RCC 7860 (cell line): ENCODE measurements at regions not wholly inside any gene's neighbourhood (a gene's known extent, or its start where the extent isn't known, plus 50 kb on each side); places are given as distances from the start of the nearest gene placed in this dataset.
A peak's percentile ranks its signal among the peaks of the same experiment; 100 is the strongest.
"Not testable (repeated sequence)": the region's sequence is repeated elsewhere in the genome, so short reads cannot be mapped to it uniquely, and the experiment has no call there.

Experiments used
- DNase-seq: peaks from one replicate; pipeline ENCODE4 v3.0.0-alpha.2; 2015; ENCODE audit warnings: low spot score
- FAIRE-seq: peaks from 2 replicates; lab custom pipeline; 2012; peaks lifted over from hg19 to GRCh38; lab: Jason Lieb, UNC

DNA sequence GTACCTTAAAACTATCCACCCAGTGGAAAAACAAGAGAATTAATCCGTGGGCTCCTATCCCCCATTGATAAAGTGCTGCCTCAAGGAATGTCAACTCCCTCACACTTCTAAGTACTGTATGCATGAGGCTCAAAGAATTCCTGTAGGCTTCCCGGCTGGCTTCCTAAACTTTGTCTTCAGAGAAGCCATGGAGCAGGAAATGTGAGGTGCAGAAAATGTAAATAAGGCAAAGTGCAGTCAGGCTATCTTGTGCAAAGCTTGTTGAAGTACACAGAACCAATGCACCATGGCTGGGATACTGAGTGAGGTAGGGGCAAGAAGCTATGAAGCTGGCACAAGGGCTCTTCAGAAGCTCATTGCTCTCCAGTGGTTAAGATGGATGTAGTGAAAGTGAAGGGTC lies 611.0 kb downstream of the FSCB start:
- DNase-seq (no peak), FAIRE-seq (no peak)

DNA sequence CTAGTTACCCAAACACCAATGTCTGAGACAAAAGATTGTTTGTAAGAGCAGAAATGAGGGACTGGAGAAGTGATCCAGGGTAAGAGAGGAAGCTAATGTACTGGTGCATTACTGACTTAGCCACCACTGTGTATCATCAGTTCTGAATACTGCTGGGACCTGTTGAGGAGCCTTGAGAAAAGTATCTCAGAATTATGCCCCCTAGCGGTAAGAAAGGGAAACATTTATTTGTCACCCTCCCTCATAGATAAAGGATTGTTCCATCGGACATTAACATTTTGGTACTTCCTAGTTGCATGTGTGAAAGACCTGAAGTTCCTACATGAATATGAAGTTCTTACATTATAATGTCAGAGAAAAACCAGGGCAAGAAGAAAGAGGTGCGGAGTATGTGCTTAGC lies 612.5 kb downstream of the FSCB start:
- DNase-seq (no peak), FAIRE-seq (no peak)

DNA sequence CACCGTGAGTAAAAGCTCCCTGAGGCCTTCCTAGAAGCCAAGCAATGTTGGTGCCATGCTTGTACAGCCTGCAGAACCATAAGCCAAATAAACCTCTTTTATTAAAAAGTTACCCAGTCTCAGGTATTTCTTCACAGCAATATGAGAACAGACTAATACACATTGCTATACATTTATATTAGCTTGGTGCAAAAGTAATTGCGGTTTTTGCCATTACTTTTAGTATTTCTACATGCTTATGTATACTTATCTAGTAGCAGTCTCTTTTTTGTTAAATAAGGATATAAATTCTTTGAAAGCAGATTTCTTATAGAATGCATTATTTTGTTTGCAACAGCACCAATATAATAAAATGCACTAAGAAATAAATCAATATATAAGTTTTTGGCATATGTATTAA lies 619.6 kb downstream of the FSCB start:
- no peak for FAIRE-seq
- no peak for DNase-seq

DNA sequence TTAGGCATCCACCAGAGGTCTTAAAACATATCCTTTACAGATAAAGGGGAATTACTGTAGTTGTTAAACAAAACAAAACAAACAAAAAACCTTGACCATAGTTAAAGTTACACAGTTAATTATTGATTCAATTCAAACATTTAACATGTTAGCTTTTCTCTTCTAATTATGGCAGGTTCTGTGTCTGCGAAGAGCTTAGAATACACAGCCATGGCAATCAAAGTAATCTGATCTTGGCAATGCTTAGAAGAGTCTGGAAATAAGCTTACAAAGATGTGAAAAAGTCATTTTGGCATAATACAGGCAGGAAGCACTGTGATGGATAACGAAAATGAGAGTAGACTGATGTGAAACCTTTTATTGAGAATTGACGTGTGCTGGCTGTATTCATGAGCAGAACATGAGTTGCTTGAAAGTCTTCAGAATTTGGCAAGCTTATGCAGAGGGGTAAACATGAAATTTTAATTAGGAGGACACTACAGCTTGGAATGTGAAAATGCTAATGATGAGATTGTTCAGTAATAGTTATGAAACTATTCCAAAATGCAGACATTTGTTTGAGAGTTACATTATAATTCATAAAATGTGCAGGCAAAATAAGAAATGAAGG lies 629.6 kb downstream of the FSCB start:
- DNase-seq (no peak), FAIRE-seq (no peak)

DNA sequence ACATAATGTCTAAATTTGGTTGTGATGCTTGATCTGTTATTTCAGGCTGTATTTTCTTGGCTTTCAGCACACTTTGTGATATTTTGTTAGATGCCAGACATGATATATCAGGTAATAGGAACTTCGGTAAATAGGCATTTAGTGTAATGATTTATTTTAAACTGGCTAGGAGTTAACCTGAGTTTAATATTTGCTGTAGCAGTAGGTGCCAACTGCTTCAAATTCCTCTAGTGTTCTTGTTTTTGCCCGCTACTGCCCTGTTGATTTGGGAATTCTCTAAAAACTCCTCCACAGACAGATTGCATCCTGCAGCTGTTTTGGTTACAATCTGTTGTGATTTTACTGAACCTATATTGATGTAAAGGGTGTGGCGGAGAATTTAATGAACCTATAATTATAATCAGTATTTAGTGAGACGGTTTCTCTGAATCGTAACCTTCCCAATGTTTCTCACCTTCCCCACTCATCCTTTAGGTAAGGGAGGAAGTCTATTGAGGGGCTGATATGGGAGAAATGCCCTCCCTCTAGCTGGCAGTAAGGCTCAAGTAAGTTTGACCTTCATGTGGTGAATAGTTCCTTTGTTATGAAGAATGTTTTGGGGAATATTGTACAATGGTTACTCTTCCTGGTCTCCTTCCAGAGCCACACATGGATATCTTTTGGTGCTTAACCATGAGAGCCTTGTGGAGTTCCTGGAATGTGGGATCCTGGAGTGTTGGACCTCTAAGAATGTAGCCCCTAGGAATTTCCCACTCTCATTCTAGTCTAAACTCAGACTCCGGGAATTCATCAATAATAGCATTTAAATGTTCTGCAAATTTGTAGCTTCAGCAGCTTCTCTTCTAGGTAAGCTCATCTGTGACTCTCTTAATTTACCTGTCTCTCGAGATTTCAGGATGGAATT lies 634.1 kb downstream of the FSCB start:
- DNase-seq = no peak
- FAIRE-seq = no peak

DNA sequence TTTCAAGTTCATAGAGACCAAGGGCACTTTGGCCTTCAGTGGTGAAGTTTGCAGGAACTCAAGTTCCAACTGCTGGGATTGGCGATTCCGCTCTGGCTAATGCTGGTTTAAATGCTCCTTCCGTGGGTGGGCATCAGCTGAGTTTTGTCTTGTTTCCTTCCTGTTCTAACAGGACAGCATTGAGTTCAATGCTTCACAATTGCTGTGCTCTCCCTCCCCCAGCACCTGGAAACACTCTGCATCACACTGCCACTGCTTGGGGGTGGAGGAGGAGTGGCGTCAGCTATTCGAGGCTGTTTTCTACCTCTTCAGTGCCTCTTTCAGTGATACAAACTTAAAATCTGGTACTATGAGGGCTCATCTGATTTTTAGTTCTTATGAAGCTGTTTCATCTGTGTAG lies 634.9 kb downstream of the FSCB start:
- FAIRE-seq = no peak
- DNase-seq = no peak

DNA sequence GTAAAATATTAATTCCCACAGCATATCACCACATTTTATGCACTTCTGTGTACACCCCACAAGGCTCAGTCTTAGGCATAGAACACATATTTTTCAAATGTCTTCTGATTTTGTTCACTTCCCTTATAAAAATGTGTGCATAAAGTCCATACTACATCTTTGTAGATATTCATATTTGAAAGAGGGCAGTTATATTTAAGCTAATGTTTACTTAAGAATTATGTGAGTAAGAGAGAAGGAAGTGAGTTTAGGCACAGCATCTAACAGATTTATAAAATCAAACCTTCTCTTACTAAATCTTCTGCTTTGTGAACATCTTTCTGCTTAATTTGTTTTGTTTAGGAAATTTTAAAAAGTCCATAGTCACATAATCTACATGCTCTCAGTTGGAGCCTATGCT lies 648.1 kb downstream of the FSCB start:
- FAIRE-seq = no peak
- DNase-seq = no peak

DNA sequence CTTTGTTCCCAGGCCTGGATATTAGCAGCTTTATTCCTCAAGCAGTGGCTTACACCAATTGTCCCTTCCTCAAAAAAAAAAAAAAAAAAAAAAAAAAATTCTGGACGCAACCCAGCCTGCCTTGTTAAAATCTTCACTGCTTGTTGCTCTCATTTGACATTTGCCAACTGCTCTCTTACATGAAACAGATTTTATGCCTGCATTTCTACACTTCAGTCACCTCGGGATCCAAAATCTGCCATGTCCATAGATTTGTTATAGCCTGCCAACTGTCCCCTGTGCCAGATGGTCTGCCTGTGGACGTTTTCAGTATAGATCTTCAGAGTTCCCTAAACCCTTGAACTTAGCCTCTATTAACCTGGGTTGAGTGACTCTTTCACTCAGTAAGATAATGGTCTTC lies 651.5 kb downstream of the FSCB start:
- no peak for FAIRE-seq
- DNase-seq = no peak

DNA sequence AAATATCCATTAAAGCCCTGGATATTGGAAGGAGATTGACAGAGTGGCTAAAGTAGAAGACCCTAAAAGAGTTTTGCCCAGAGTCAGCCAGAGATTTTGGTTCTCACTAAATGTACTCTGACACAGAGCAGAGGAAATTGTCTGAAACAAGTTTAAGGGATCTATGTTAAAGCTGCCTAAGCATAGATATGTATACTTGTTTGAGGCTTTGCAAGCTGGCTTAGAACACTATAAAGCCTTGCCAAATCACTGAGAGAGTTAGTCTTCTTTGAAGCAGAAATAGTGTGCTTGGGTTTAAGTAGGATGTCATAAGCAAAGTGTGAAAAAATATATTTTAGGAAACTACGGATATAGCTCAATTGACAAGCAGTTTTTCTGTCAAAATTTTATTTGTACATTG lies 653.5 kb downstream of the FSCB start:
- no peak for DNase-seq
- FAIRE-seq = no peak

DNA sequence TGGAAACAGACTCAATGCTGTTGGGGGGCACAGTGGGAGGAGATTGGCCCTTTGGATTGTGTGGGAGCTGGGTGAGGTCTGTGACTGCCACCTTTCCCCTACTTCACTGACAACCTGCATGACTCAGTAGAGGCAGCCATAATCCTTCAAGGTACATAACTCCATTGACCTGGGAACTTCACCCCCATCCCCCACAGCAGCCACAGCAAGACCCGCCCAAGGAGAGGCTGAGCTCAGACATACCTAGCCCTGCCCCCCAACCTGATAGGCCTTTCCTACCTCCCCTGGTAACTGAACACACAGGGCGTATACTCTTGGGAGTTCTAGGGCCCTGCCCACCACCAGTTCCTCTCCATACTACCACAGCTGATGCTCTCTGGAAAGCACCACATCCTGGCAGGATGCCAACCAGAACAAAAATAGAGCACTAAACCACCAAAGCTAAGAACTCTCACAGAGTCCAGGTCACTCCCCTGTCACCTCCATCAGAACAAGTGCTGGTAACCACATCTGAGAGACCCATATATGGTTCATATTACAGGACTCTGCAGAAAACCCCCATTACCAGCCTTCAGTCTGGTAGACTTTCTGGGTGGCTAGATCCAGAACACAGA lies 703.9 kb downstream of the FSCB start:
- no peak for DNase-seq
- no peak for FAIRE-seq

DNA sequence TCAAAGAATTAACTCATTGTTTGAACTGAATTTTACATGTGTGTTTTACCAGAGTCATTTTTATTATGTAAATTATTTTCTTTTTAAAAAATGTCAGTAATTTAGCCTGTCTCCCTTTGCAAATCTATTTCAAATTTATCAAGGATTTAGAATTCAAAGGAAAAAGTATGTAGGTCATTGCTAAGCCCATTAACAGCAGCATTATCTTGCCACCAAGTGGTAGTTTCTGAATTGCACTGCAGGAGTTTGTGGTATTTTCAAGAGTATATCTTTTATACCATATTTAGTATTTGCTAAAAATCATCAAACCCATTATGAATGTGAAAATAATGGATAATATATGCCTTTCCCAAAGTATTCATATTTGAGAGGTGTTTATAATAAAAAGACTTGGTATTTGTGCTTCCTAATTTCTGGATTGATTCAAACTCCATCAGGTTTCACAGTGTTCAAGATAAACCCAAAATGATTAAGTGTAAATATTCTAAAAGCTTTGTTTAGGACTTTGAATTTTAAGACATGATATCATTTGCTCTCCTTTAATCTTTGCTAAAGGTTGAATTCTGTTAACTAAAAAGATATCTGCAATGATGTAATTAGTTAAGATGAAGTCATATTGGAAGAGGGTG lies 711.4 kb downstream of the FSCB start:
- no peak for DNase-seq
- no peak for FAIRE-seq

DNA sequence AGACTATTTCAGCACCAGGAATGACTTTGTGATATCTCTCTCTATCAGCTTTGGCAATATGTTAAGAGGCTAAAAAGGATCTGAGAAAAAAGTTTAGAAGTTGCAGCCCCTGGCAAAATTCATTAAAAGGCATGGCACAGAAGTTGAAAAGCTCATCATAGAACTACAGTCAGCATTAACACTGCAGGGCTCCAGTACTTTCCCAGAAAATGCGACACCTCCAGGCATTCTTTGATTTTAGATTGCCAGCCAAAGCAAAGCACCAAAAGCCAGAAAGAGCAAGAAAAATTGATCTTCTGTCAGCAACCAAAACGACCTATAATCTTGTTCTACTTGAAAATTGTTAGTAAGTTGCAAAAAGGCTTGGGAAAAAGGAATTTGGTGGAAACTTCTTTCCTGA lies 713.5 kb downstream of the FSCB start:
- no peak for FAIRE-seq

DNA sequence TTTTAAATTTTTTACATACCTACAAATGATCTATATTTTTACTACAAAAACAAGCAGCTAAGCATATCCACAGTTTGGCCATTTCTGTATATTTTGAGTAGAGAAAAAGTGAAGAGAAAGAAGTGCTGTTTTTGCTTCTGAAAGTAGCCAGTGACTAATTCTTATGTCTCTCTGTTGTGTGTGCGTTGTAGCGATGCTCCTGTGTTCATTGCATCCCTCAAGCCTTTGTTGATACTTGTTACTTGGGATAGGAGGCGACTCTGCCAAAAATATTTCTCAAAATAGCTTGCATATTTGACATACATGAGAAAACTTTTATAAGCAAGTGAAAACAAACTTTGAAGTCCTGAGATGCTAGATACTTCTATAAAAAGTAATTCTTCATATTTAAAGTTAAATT lies 714.1 kb downstream of the FSCB start:
- FAIRE-seq (no peak), DNase-seq (no peak)

More for the DNA sequence above, 713.5 kb downstream of the FSCB start:
- DNase-seq = no peak

DNA sequence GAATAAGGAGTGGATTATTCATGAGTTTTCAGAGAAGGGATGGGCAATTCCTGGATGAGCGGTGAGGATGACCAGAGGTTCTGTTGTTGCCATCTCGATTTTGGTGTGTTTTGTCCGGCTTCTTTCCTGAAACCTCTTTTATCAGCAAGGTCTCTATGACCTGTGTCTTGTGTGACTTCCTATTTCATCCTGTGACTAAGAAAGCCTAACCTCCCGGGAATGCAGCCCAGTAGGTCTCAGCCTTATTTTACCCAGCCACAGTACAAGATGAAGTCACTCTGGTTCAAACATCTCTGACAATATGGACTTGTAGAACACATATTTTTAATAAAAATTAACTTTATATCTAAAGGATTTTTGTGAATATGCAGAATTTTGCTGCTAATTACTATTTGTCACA lies 716.4 kb downstream of the FSCB start:
- FAIRE-seq (no peak), DNase-seq (no peak)

DNA sequence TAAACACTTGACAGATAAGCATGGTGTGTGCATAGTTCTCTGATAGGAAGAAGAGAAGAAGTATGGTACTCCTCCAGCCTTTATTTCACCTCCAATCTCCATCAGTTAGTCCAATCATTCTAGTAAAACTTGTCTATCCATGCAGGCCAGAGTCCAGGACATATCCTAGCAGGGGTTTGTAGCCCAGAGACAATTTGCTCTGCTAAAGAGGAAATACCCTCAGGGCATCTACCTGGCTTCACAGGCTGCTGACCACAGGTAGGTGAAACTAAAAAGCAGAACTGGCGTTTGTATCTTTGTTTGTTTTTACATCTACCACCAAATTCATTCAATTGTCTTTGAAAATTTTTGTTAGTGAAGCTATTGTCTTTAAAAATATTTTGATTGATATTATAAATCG lies 717.6 kb downstream of the FSCB start:
- FAIRE-seq = no peak
- DNase-seq = no peak

DNA sequence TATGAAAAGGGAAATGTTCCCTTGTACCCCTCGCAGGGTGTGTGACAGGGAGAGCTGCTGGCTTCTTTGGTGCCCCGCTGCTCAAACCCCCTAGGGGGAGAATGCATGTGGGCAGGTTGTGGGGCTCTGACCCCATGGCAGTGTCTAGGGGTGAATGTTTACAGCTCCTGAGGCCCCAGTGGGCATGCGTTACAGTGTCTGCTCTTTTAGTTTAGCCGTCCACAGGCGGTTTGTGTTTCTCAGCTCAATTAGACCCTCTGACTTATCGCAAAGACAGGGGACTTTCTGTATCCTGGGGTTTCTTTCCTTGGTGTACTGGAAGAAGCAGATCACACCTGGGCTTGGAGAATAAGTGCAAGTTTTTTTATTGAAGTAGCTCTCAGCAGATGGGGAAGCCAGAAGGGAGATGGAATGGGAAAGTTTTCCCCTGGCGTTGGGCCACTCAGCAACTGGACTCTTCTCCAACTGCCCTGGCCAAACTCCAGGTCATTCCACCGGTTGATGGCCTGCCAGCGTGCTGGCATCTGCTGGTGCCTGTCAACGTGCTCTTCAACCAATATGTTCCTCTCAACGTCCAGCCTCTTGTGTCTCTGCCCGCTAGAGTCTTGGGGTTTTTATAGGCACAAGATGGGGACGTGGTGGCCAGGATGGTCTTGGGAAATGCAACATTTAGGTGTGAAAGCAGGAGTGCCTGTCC lies 720.9 kb downstream of the FSCB start:
- DNase-seq (no peak), FAIRE-seq (no peak)

DNA sequence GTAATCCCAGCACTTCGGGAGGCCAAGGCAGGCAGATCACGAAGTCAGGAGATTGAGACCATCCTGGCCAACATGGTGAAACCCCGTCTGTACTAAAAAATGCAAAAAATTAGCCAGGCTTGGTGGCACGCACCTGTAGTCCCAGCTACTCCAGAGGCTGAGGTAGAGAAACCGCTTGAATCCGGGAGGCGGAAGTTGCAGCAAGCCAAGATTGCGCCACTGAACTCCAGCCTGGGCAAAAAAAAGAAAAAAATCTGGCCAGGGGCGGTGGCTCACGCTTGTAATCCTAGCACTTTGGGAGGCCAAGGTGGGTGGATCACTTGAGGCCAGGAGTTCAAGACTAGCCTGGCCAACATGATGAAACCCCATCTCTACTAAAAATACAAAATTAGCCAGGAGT lies 722.7 kb downstream of the FSCB start:
- FAIRE-seq = not testable (repeated sequence)

DNA sequence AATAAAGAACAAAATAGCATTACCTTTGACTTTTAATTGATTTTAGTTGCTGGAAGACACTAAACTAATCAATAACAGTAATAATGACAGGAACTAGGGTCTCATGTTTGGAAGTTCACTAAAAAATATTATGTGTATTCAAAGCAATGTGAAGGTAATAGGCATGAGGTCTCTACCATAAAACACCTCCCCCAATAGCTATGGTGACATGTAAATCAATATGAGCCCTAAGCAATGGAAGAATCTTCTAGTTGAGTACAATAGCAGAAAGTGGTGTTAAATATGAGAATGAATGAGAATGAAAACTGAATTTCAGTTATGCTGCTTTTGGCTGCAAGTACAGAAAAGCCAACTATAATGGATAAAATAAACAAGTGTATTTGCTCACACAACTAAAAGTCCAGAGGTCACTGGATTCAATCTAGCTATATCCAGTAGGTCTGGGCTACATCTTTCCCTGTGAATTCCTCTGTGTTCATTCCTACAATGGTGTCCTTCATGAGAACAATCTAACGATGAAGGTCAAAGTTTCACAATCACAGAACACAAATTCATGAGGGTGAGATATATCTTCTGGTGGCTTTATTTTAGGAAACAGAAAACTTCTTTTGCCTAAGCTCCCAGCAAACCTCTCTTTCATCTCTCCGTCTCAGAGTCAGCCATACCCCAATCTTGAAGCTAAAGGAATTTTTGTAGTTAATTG lies 728.0 kb downstream of the FSCB start:
- FAIRE-seq (no peak), DNase-seq (no peak)

More for the DNA sequence above, 722.7 kb downstream of the FSCB start:
- DNase-seq = not testable (repeated sequence)

DNA sequence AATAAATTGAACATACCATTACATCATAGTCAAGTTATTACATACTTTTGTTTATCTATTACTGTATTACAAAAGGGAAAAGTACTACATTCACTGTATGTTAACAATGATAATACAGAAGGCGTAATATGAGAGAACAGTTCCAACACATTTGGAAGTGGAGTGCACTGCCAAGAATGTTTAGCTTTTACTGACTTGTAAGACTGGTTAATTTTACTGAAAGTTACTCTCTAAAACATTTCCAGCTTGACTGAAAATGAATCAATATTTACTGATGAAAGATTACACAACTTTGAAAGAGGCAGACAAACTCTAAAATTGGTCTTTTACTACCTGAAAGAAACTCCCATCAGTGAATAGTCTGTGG lies 728.5 kb downstream of the FSCB start:
- no peak for FAIRE-seq
- no peak for DNase-seq

DNA sequence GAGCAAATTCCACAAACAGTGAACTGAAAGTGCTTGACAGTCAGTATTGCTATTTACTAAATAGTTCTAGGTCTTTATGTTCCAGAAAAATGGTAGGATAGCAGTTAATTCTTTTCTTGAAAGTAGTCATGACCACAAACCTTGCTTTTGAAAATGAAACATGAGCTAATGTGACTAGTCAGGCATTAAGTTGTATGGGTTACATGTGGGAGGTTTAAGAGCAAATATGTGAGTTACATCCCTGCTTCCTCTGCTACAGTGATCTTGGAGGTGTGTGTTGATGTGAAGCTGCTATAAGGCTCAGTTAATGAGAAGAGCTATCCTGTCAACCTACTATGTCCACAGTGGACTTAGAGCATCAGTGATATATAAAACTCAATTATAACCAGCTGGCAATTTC lies 741.6 kb downstream of the FSCB start:
- no peak for FAIRE-seq
- DNase-seq = peak; percentile 5
